MCF 10A (cell line): ENCODE measurements at regions not wholly inside any gene's neighbourhood (a gene's known extent, or its start where the extent isn't known, plus 50 kb on each side); places are given as distances from the start of the nearest gene placed in this dataset.

ENCODE experiments used
- BruUV-seq: library from RNA; stranded (reverse); fragments of 400-500 nt; replicated peaks from 2 replicates; lab custom pipeline; 2021; lab: Mats Ljungman, UMichigan
- CTCF ChIA-PET: fragments of 300-600 bp; sonication (Branson Sonifier 250); formaldehyde crosslinking; extraction: SDS; loops from one replicate; lab custom pipeline; 2021; ENCODE audit warnings: antibody characterized with exemption, inconsistent platforms; lab: Yijun Ruan, JAX
- POLR2A ChIA-PET: fragments of 300-600, 350-650 bp; sonication (Branson Sonifier 250); formaldehyde crosslinking; extraction: SDS; loops from one replicate; lab custom pipeline; 2020; ENCODE audit warnings: antibody characterized with exemption, inconsistent platforms; lab: Yijun Ruan, JAX
- DNase-seq: peaks from one replicate; pipeline ENCODE4 v3.0.0-alpha.2; 2018; ENCODE audit not compliant: unreplicated experiment
- H3K27ac Mint-ChIP-seq: one replicate; pipeline ENCODE4 v1.8.0; 2022; ENCODE audit warnings: mild to moderate bottlenecking, low read depth, mixed read lengths; ENCODE audit not compliant: unreplicated experiment
- H3K27me3 Mint-ChIP-seq: one replicate; pipeline ENCODE4 v1.8.0; 2022; ENCODE audit warnings: mixed read lengths; ENCODE audit not compliant: insufficient read depth, unreplicated experiment
- H3K36me3 Mint-ChIP-seq: one replicate; pipeline ENCODE4 v1.8.0; 2022; ENCODE audit warnings: mild to moderate bottlenecking, moderate library complexity, mixed read lengths; ENCODE audit not compliant: insufficient read depth, unreplicated experiment
- H3K4me1 Mint-ChIP-seq: one replicate; pipeline ENCODE4 v1.8.0; 2022; ENCODE audit warnings: mixed read lengths; ENCODE audit not compliant: insufficient read depth, unreplicated experiment
- H3K4me3 Mint-ChIP-seq: one replicate; pipeline ENCODE4 v1.8.0; 2022; ENCODE audit warnings: mild to moderate bottlenecking, moderate library complexity, mixed read lengths; ENCODE audit not compliant: unreplicated experiment
- H3K9me3 Mint-ChIP-seq: one replicate; pipeline ENCODE4 v1.8.0; 2022; ENCODE audit warnings: mixed read lengths; ENCODE audit not compliant: unreplicated experiment
- intact Hi-C: fragments of 100-400 bp; cut with micrococcal nuclease; formaldehyde crosslinking; loops from 2 replicates; pipeline ENCODE4 v1.14.1; 2022
- TF ChIP-seq, protein P1 (sequence below): fragments of 200-600 bp; IDR thresholded peaks from one replicate; pipeline ENCODE4 v1.8.0; 2022; ENCODE audit warnings: antibody characterized with exemption, mild to moderate bottlenecking; ENCODE audit not compliant: unreplicated experiment

DNA sequence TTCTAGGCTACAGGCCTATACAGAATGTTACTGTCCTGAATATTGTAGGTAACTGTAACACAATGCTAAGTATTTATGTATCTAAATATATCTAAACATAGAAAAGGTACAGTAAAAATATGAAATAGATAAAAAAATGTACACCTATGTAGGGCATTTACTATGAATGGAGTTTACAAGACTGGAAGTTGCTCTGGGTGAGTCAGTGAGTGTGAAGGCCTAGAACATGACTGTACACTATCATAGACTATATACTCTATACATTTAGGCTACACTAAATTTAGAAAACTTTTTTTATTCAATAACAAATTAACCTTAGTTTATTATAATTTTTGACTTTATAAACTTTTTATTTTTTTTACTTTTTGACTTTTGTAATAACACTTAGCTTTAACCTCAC is 136.9 kb downstream of the DUSP10 start:
- Mint-ChIP-seq H3K4me1 (no peaks in the 10 kb centered on the region), H3K27ac (no peak overlapping the region), H3K27me3 (no peaks in the 10 kb centered on the region), H3K4me3 (no peak overlapping the region), H3K9me3 (no peaks in the 10 kb centered on the region), H3K36me3 (no peaks in the 10 kb centered on the region)
- POLR2A ChIA-PET = interaction anchor here (1.2 kb wide), 1 partner anchor 41 kb away, joined by 3 read pairs; no protein-coding TSS in a partner anchor
- intact Hi-C loops = no loop called here
- TF ChIP-seq, protein P1, sequence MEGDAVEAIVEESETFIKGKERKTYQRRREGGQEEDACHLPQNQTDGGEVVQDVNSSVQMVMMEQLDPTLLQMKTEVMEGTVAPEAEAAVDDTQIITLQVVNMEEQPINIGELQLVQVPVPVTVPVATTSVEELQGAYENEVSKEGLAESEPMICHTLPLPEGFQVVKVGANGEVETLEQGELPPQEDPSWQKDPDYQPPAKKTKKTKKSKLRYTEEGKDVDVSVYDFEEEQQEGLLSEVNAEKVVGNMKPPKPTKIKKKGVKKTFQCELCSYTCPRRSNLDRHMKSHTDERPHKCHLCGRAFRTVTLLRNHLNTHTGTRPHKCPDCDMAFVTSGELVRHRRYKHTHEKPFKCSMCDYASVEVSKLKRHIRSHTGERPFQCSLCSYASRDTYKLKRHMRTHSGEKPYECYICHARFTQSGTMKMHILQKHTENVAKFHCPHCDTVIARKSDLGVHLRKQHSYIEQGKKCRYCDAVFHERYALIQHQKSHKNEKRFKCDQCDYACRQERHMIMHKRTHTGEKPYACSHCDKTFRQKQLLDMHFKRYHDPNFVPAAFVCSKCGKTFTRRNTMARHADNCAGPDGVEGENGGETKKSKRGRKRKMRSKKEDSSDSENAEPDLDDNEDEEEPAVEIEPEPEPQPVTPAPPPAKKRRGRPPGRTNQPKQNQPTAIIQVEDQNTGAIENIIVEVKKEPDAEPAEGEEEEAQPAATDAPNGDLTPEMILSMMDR = no peak
- CTCF ChIA-PET = interaction anchor here (0.6 to 0.9 kb wide), 5 partner anchors 14 to 614 kb away, joined by 3 to 5 read pairs (median 3); no protein-coding TSS in a partner anchor
- no TSS peak for BruUV-seq
- no peak for DNase-seq

DNA sequence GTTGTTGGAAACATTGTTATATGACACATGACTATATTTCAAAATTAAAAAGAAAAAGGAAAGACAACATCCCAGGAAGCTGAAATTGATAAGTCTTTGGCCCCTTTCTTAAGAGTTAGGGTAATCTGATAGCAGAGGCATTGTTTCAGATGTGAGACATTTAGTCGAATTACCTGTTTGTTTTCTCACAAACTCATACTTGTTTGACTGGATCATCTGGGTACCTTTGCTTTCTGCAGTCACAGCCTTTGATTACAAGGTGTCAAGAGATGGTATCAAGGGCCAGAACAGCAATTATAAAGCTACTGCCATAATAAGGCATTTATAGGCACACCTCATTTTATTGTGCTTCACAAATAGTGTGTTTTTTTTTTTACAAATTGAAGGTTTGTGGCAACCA is 136.3 kb downstream of the DUSP10 start:
- H3K27me3 Mint-ChIP-seq = no peaks in the 10 kb centered on the region
- POLR2A ChIA-PET = interaction anchor here (1.2 kb wide), 1 partner anchor 40 kb away, joined by 3 read pairs; no protein-coding TSS in a partner anchor
- TF ChIP-seq, protein P1 = no peak
- no peaks in the 10 kb centered on the region for H3K9me3 Mint-ChIP-seq
- H3K4me1 Mint-ChIP-seq = no peaks in the 10 kb centered on the region
- no peaks in the 10 kb centered on the region for H3K36me3 Mint-ChIP-seq
- no TSS peak for BruUV-seq
- no peak overlapping the region for H3K27ac Mint-ChIP-seq
- no peak overlapping the region for H3K4me3 Mint-ChIP-seq
- intact Hi-C loops = no loop called here
- no peak for DNase-seq
- CTCF ChIA-PET = interaction anchor here (0.6 to 0.9 kb wide), 6 partner anchors 13 to 543 kb away, joined by 3 to 5 read pairs (median 3); no protein-coding TSS in a partner anchor

DNA sequence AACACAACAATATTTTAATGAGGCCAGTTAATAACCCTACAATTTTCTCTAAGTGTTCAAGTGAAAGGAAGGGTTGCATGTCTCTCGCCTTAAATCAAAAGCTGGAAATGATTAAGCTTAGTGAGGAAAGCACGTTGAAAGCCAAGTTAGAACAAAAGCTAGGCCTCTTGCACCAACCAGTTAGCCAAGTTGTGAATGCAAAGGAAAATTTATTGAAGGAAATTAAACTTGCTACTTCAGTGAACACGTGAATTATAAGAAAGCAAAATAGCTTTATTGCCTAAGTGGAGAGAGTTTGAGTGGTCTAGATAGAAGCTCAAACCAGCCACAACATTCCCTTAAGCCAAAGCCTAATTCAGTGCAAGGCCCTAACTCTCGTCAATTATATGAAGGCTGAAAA is 135.6 kb downstream of the DUSP10 start:
- CTCF ChIA-PET = interaction anchor here (0.7 to 1.1 kb wide), 5 partner anchors 13 to 63 kb away, joined by 3 to 4 read pairs (median 3); no protein-coding TSS in a partner anchor
- DNase-seq = no peak
- Mint-ChIP-seq H3K4me1 (no peaks in the 10 kb centered on the region), H3K9me3 (no peaks in the 10 kb centered on the region), H3K27me3 (no peaks in the 10 kb centered on the region), H3K27ac (no peak overlapping the region), H3K4me3 (no peak overlapping the region), H3K36me3 (no peaks in the 10 kb centered on the region)
- intact Hi-C loops = no loop called here
- POLR2A ChIA-PET = interaction anchor here (0.9 to 1.2 kb wide), 2 partner anchors 40 to 355 kb away, joined by 3 read pairs; no protein-coding TSS in a partner anchor
- TF ChIP-seq, protein P1 = no peak
- BruUV-seq = no TSS peak

DNA sequence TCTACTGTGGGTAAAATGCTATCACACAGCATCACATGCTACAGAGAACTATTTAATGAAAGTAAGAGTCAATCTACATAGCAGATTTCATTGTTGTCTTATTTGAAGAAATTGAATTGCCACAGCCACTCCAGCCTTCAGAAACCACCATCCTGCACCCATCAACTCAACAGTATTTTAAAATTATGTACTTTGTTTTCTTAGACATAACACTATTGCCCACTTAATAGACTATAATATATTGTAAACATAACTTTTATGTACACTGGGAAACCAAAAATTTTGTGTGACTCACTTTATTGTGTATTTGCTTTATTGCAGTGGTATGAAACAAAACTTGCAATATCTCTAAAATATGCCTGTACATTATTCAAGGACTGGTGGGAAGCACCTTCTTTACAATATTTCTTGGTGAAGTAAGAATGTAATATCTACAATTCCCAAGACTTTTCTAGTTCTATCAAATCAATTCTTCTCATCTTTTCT is 133.0 kb downstream of the DUSP10 start:
- Mint-ChIP-seq H3K27ac (no peak overlapping the region), H3K27me3 (no peaks in the 10 kb centered on the region), H3K4me1 (peaks cover 13% of the 10 kb centered on the region), H3K9me3 (no peaks in the 10 kb centered on the region), H3K36me3 (no peaks in the 10 kb centered on the region), H3K4me3 (no peak overlapping the region)
- intact Hi-C loops = no loop called here
- DNase-seq = no peak
- CTCF ChIA-PET = no interaction called here
- TF ChIP-seq, protein P1 = no peak
- POLR2A ChIA-PET = interaction anchor here (0.8 to 1.7 kb wide), 2 partner anchors 11 to 102 kb away, joined by 3 read pairs; no protein-coding TSS in a partner anchor
- BruUV-seq = no TSS peak
